ENCODE measurements at regions not wholly inside any gene's neighbourhood (a gene's known extent, or its start where the extent isn't known, plus 50 kb on each side); places are given as distances from the start of the nearest gene placed in this dataset.

- TF ChIP-seq EZH2 (IDR thresholded peaks at IDR 0.05) (no peak), POLR2AphosphoS5 (IDR thresholded peaks at IDR 0.05; ENCODE audit: borderline replicate concordance, low read depth, low read length) (no peak)
These were observed 536.9 kb upstream of the ADGRL4 start for GRCh38 chr1:79543394-79543793.

Measured in SK-N-MC (cell line).